ELR (cell line): ENCODE measurements at regions not wholly inside any gene's neighbourhood (a gene's known extent, or its start where the extent isn't known, plus 50 kb on each side); places are given as distances from the start of the nearest gene placed in this dataset.

Experiments used
- DNase-seq: peaks from one replicate; pipeline ENCODE4 v3.0.0-alpha.2; 2015; ENCODE audit warnings: low read depth

DNA sequence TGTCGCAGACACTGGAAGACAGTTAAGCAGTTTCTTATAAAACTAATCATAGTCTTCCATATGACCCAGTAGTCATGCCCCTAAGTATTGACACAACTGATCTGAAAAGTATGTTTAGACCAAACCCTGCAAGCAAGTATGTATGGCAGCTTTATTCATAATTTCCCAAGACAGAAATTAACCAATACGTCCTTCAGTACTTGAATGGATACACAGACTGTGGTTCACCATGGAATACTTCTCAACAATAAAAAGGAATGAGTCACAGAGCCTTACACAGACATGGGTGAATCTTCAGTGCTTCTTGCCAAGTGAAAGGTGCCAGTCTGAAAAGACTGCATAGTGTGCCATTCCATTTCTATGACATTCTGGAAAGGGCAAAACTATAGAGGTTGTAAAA, 50.2 kb upstream of the AKR1E2 start:
- DNase-seq: peak; percentile 82

DNA sequence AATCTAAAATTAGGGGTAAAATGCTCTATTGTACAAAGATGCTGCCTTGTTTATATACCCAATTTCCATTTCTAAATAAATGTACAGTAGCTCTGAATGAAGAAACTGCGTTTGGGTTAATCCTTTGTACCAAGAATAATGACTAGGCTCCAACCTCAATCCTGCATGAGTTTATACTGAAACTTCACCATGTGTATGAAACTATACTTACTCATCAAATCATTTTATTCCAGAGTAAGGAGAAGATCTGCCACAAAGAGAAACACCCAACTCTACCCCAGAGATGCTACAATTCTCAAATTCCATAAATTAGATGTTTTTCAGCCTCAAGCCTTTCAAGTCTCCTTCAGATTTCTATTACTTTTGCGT, 53.8 kb upstream of the AKR1E2 start:
- no peak for DNase-seq

DNA sequence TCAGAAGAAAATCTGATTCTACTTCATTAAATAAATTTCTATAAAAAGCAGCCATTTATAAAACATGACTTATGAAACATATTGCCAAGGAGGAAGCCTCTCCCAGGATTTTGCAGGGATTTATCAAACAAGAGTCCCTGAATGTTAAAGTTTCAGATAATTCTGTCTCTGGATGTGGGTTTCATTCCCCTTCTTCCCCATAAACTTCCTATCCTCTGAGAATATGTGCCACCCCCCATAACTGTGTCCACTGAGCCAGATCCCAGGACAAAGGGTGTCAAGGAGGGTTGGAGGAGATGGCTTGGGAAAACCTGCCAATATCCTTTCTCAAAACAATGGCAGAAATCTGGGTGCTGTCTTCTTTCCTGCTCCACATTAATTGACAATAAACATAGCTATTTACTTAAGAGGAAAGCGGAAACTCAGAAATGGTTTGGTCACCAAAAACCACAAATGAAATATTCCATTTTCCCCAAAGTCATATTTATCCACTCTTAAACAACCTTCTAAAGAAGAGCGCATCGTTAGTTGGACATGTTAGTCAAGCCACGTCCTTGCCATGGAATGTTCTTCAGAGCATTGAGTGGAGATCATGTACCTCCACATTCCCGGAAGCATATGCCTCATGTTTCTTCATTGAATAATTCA, 54.3 kb upstream of the AKR1E2 start:
- peak; percentile 95 for DNase-seq

DNA sequence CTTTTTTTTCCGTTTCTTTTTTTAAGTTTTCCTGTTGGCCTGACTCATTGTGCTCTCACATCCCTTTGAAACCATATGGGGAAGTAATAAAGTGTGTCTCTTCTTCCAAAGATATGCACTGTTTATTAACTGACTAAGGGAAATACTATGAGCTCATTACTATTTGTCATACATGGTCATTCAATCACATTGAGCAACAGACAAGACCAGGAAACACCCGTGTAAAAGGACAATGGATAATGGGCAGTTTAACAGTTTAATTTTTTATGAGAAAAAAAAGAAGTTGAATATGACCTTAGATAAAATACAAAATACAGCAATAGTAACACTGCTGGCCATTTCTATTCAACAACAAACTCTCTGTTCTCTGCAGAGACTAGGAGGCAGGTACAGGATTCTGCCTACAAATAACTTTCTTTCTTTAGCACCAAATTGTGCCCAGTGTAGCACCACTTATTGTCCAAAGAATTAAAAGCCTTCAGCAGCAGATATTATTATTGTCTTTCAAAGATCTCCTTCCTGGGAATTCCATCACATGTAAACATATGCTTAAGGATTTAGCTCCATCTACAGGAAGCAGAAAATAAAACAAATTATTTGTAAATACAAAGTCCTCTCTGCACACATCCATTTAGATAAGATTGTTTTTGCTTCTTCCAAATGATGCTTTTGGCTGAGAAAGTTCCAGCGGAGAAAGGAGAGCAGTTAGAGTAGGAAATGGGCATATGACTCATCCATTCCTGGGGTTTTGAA, 55.0 kb upstream of the AKR1E2 start:
- DNase-seq: peak; percentile 99

DNA sequence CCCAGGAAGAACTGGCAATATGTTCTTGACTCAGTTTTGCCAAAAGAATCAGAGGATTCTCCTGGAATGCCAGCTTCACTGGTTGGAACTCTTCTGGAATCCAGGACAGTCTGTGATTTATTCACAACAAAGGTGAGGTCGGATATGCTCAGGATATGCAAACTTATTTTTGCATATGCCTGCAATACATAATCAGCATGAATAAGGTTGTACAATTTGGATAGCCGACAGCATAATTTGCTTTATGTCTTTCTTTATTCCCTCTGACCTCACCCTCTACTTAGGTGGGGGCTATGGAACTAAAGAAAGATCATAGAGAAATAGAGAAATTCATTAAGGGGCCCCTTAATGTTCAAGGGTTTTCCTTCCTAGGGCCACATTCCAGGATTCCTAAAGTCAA, 57.6 kb upstream of the AKR1E2 start:
- DNase-seq: no peak

DNA sequence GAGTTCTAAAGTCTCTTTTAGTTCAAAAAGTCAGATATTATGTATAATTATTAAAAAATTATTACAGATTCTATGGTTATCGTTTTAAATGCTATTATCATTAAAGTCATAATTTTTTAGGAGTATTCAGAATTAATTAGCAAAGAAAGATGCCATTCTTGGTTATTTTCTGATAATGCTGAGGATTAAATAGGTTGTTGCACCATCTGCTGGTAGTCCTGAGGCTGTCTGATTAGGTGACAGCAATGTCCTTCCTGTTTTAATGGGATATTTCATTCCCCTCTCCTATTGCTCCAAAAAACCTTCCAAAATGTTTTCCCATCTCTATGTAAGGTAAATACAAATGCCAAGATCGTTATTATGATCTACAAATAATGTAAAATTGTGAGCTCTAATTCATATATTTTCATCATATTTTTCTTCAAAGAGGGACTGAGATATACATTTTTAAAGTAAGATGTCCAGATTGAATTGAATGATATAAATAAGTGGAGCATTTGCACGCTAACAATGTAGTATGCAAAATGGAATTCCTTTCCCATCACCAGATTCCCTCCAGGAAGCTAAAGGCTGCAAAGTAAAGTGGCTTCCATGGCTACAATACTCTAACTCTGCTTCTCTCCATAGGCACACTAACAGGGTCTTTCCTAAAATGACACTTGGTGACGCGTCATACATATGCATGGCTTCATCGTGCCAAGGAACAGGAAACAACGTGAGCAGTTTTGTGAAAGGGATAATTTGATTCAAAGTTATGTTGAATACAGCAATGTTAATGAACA, 58.8 kb upstream of the AKR1E2 start:
- peak; percentile 81 for DNase-seq

DNA sequence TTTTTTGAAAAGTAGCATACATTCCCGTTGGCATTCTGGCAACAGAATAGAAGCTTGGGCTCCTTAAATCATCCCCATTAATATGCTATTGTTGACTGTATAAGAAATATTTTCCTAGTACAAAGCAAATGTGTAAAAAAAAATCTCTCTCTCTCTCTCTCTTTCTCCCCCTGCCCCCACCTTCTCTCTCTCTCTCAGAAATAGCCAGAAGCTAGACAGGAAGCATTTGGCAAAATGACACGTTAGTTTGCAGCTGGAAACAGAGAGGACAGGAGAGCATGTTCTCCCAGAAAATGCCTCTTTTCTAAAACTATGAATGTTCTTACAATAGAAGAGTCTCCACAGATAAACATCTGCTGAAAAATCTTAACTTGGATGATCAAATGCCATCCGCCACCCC, 59.6 kb upstream of the AKR1E2 start:
- DNase-seq: peak; percentile 55

DNA sequence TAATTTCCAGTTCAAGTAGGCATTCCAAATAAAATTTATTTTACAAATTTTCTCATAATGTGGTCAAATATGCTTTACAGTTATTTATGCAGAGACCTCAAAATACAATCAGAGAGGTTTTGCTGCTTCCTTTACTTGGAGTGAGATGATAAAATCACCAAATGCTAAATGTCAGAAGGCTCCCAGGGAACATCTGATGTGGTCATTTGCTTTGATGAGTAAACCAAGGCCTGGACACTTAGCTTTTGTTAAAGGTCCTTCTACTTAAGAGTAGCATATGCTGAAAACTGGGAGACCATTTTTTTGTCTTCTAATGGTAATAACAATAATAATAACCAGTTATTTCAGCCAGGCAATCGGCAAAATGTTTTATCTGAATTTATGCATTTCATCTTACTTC, 60.6 kb upstream of the AKR1E2 start:
- DNase-seq: peak; percentile 69

DNA sequence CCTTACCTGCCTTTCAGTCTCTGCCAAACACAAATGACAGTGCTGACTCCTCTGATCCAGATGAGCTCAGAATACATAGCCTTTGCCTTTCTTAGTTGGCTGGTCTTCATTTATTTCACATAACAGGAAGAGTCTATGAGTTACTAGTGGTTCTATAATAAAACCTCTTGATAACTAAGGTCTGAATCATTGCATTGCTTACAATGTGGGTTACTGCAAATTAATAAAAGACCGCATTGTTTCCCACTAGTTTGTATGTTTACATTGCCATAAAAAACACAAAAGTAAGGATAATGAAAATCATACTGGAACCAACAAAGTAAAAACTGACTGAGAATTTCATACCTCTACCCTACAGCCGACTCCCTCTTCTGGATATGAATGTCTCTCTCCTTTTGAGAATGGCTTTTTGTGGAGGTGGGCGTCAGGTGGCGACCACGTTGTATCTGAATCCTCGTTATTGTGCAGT, 62.0 kb upstream of the AKR1E2 start:
- DNase-seq: peak; percentile 95

DNA sequence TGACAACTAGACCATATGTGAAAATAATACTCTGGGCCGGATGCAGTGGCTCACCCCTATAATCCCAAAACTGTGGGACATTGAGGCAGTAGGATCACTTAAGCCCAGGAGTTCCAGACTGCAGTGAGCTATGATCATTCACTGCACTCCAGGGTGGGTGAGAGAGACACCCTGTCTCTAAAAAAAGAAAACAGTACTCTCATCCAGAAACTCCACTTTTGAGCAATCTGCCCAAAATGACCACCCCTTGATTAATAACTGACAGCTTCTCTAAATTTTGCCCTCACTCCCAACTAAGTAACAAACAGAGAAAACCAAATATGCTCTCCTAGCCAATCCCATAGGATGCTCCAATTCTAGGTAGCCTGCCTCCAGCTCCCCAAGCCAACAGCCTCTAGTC, 62.5 kb upstream of the AKR1E2 start:
- DNase-seq: no peak

DNA sequence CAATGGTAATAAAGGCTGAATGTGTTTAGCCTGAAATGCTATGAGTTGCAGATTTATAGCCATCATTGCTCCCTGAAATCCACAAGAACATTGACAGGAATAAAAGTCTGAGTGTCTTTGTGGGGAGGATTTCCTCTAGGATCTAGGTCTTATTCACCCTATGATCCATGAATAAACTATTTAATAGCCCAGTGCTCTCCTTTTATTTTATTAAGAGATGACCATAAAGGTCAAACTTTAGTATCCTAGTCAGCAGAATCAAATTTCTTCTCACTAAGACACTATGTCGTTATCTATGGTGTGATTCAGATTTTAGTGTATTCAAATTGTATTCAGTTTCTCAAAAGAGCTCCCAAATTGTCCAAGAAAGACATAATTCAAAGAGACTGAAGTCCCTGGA, 67.8 kb upstream of the AKR1E2 start:
- DNase-seq: peak; percentile 58

DNA sequence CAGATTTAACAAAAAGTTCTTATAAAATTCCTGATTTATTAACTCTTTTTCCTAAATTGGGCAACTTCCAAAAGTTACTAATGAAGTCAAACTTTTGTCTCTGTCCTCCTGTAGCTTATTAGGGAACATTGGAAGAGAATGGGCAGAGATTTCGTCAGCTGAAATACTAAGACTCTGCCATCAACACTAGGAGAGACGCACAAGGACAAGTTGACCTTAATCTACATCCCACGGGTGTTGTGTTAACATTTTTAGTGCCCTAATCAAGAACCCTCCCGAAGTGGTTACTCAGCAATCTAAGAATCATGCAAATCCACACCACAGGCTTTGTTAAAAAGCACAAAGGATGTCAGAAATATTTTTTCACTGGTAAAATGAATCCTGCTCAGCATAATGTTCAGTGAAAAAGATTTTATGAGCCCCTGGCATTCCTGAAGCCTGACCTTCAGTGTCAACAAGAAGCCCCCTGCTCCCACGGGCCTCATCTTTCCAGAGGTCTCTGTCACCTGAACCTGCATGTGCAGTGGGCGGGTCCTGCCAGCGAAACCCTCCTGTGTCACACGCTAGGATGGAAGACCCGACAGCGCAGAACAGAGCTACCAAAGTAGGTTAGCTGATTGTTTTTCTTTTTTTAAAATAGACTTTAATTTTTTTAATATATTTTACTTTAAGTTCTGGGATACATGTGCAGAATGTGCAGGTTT, 70.6 kb upstream of the AKR1E2 start:
- DNase-seq: no peak

DNA sequence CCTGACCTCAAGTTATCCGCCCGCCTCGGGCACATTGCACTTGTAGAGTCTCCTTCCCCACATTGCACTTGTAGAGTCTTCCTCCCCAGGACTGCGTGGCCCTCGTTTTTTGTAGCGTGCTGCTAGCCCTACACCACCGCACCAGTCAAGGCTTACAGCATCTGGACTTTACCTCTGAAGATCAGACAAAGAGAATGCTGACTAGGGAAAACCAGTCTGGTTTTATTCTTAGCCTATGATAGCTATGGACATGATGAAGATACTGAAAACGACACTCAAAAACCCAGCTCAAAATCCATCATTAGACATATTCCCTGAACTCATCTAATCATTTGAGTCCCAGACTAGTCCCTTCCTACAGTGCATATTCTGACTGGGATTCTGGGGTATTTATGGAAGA, 71.9 kb upstream of the AKR1E2 start:
- no peak for DNase-seq

DNA sequence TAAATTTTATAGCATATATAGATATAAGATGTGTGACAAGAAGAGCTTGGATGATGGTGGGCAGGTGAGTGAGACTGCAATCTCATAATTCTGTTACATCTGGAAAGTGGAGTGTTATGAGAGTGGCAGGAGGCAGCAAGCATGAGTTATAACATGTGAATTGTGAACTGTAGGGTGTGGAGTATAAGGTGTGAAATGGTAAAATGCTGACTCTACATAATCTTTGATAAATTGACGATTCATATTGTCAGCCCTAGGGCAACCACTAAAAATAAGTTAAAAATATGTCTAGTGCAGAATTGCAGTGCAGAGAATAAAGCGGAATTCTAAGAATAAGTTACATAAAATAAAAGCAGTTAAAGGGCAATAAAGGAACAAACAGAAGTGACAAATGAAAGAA, 74.8 kb upstream of the AKR1E2 start:
- no peak for DNase-seq

DNA sequence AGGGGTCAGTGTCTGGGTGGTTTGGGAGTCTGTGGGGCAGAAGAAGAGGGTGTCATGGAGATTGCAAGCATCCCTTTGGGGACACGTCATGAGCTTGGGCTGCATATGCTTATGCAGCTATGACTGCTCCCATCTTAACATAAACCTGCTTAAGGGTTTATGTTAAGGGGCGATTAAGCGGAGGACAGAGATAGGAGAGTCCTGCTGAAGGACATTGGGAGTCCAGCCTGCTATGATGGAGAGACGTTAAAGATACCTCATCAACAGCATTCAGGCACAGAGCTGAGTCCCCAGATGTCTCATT, 76.8 kb upstream of the AKR1E2 start:
- no peak for DNase-seq

DNA sequence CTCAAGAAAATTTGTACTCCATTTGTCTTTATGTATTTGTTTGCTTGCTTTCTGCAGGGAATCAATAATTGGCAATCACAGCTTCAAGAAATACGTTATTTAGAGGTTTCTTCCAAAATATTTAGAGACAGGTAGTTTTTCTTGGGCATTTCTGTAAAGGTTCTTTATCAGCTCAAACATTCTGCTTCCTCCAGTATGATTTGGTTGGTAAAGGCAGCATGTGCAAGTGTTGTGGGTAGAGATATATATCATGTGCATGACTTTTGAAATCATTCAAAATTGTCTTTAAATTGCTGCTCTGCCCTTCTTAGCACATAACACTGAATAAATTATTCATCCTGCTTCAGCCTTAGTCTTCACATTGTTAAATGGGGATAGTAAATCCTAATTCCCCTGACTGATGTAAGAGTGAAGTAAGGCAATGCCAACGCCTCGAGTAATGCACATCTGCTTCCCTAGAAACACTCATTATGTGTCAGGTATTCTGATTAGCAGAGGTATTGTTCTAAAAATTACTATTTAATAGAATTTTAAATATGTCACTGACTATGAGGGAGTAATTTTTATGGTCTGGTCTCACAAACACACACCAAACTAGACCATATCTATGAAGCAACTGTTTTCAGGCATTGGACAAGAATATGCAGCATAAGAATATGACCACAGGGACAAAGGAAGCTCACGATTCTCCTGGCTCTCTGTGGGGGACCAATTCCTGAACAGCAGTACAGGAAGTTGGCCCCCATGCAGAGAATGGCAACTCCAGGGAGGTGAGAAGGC, 77.3 kb upstream of the AKR1E2 start:
- no peak for DNase-seq

DNA sequence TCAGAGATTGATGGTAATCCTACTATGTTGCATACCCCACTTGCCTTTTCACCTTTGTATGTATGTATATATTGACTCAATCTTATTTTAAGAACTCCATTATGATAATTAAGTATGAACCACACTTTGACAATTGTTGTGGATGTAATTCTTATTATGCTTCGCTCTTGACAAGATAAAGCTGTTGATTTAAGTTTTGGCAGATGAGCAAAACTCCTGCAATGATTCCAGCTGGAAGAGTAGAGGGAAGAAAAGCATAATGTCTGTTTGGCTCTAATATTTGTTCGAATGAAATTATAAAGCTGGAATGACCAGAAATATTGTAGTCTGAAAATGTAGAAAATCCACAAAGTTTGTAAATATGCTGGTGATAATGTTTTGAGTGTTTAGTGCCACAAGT, 83.8 kb upstream of the AKR1E2 start:
- no peak for DNase-seq

DNA sequence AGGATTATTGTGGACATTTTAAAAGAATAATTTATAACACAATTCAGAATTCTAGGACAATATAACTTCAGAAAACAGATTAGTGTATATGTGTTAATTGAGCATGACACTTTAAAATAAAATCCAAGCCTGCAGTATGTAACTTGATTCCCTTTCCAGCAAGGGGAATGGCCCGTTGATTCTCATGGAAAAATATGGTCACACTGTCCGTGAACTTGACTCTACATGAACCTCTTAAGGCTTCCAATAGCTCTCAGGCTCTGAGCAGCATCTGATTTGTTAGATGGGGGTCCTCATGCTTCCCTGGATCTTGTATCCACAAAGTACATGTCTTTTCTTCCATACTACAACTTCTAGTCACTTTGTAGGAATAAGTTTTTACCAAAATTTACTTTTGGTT, 85.5 kb upstream of the AKR1E2 start:
- no peak for DNase-seq

DNA sequence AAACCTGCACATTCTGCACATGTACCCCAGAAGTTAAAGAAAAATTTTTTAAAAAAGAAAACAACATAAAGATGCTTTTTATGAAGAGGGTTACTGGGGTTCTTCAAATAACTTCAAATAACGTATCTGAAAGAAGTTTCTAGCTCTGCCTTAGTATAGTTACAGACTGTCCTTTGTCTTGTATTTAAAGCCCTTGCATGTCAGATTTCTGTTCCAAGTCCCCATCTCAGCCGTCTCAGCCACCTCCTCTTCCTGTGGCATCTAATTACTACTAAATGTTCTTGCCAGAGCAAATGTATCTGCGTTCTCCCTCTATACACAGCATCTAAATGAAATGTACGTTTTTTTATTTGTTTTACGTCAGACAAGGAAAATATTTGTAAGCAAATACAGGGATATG, 89.4 kb upstream of the AKR1E2 start:
- DNase-seq: no peak

DNA sequence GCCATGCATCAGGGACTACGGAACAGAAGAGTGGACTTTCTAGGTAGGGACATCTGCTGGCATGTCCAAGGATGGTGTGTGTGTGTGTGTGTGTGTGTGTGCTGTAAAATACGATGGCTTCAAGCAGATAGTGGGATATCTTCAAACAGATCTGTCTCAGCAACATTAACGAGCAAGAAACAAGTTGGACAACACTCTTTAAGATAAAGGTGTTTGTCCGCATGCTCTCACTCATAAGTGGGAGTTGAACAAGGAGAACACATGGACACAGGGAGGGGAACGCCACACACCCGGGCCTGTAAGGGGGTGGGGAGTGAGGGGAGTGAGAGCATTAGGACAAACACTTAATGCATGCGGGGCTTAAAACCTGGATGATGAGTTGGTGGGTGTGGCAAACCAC, 89.8 kb upstream of the AKR1E2 start:
- no peak for DNase-seq

DNA sequence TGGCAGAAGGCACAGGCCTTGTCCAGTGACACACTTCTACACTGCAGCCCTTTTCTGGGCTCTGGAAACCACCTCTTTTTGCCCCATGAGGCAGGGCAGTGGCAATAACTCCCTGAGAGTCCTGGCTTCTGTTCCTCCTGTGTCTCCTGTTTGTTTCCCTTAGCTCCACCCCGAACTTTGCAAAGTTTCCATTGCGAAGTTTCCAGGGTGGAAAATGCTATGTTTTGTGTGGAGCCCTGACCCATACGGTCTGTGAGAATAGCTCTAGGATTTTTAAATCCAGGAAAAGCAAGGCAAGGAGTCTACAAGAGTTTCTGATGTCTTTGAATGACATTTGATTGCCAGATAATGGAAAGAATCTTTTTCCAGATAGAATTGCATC, 92.2 kb upstream of the AKR1E2 start:
- DNase-seq: no peak
